HG03108 (cell line): ENCODE measurements at regions not wholly inside any gene's neighbourhood (a gene's known extent, or its start where the extent isn't known, plus 50 kb on each side); places are given as distances from the start of the nearest gene placed in this dataset.
"Not testable (repeated sequence)": the region's sequence is repeated elsewhere in the genome, so short reads cannot be mapped to it uniquely, and the experiment has no call there.

Experiments
- ATAC-seq: cut with Tn5 transposase; IDR thresholded peaks from one replicate; pipeline ENCODE4 v1.9.1; 2021; ENCODE audit warnings: moderate library complexity; ENCODE audit not compliant: unreplicated experiment

DNA sequence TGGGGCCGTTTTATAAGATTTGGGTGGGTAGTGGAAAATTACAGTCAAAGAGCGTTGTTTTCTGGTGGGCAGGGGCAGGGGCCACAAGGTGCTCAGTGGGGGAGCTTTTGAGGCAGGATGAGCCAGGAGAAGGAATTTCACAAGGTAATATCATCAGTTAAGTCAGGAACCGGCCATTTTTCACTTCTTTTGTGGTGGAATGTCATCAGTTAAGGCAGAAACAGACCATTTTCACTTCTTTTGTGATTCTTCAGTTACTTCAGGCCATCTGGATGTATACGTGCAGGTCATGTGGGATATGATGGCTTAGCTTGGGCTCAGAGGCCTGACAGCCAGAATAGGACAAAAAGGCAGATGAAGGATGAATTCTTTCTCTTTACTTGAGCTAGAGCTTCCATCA lies 477.3 kb upstream of the NUDT12 start:
- ATAC-seq, result not testable (repeated sequence)

- ATAC-seq, result not testable (repeated sequence)
Measured at GRCh38 chr5:104037136-104037535, 474.5 kb upstream of the NUDT12 start.

GRCh38 chr5:104033186-104033585 lies 470.6 kb upstream of the NUDT12 start:
- not testable (repeated sequence) for ATAC-seq

DNA sequence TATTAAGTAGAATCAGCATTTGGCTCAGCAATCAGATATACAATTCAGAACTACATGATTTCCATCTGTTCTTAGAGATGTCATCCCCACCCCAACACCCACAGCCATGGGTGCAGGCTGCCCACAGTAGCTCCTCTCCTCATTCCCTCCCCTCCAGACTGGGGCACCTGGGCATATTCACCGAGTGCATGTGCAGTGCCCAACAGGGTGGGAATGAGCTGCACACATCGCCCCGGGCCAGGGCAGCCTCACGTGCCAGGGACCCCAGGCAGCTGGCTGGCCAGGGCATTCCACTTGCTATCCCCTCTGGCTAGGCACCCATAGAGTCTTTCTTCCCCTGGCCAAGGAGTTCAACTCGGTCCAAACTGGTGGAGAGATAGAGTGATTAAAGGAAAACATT lies 461.9 kb upstream of the NUDT12 start:
- no peak for ATAC-seq

DNA sequence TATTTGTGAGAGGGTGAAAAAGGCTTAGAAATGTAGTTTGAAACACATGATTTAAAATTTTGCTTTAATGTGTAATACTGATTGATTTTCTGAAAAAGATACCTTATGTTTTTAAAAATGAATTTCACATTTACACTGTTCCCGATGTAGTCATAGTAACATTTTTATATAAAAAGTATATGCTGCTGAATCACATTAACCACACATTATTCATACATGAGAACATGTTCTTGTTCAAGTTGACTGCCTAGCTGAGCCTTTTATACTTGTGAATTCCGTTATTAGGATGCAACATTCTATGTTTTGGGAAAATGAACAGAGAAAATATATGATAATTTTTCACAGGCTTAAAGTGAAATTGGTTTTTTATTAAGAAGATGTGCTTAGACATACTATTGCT lies 461.1 kb upstream of the NUDT12 start:
- no peak for ATAC-seq

- no peak for ATAC-seq
Measured at GRCh38 chr5:104019956-104020355, 457.4 kb upstream of the NUDT12 start.

DNA sequence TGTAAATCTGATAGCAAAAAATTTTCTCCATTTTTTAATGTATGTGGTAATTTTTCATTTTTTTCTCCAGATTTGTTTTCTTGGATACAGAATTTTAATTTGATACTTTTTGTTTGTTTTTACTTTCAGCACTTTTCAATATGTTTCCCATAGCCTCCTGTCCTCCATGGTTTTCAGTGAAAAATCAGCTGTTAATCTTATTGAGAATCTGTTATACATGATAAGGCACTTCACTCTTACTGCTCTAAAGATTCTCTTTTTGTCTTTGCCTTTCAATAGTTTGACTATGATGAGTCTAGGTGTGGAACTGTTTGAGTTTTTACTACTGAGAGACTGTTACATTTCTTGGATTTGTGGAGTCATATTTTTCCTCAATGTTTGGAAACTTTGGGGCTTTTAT lies 455.7 kb upstream of the NUDT12 start:
- ATAC-seq, result no peak

- no peak for ATAC-seq
Measured at GRCh38 chr5:104016646-104017045, 454.1 kb upstream of the NUDT12 start.

GRCh38 chr5:104015765-104016164 lies 453.2 kb upstream of the NUDT12 start:
- ATAC-seq, result no peak

DNA sequence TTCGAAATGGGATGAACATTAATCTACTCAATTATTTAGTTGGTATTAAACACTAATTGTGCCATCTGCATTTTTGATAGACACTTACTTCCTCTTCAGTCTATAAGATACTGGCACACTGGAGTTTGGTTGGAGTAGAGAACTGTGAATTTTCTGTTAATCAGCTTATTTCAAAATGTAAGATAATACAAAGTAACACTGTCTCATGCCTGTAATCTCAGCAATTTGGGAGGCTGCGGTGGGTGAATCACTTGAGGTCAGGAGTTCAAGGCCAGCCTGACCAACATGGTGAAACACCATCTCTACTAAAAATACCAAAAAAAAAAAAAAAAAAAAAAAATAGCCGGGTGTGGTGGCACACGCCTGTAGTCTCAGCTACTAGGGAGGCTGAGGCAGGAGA lies 440.2 kb upstream of the NUDT12 start:
- not testable (repeated sequence) for ATAC-seq

DNA sequence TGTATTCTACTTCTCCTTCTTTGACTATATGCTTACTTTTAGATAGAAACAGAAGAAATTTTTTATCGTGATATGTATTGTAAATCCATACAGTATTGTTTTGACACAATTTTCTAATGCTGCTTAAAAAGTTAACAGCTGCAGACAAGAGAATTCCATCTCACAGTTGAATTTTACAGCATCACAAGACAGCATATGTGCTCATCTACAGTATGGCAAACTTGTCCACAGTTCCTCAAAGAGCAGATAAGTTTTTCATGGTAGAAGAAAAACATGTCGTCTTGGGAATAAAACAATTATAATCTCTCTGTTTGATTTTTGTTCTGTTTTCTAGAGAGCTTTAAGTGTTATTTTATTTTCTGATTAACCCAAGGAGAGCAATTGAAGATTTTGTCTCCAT lies 438.5 kb upstream of the NUDT12 start:
- no peak for ATAC-seq

DNA sequence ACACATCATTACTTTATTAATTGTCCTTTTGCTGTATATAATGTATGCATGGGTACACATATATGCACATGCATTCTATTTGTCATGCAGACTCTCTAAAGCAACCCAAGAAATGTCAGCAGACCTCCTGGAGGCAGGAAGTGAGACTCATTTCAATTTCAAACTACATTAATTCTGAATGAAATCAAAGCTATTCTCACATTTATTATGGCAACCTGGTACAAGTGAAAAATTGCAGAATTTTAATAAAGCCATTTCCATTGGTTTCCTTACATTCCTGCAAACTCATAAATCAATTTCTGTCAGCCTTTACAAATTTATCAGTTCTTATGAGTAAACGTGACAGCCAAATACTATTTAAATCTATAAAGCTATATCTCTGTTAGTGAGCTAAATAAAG lies 430.4 kb upstream of the NUDT12 start:
- ATAC-seq, result no peak

DNA sequence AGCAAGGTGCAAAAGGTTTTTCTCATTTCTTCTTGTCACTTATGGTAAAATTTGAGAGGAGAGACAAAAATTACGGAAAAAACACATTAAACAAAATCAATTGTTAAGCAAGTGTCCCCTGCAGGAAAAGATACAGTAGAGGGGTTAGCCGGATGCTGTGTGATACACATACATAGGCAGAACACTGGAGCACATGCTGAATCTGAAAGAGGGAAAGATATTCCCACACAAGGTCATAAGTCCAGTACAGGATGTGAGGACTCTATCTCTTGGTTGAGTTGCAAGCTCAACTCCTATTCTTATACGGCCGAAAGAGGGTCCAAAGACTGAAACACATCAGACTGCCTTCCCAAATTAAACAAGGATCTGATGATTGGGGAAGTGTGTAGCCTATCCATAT lies 427.5 kb upstream of the NUDT12 start:
- ATAC-seq, result no peak

GRCh38 chr5:103981592-103981991 lies 419.0 kb upstream of the NUDT12 start:
- ATAC-seq, result no peak

DNA sequence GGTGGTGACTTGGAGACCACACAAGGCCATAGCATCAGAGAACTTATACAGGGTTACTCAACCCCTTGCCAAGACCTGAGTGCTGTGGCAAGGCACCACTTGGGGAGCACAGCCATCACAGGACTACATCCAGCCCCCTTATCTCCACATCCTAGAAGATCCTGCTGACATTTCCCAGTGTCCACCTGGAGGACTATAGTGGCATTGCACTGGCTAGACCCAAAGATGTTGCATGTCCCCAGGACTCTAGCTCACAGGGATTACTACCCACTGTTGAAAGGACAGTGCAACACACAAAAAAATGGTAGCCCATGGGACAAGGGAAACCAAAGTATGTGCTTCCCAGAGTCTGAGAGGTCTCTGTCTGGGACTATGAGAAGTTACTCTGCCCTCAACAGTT lies 411.1 kb upstream of the NUDT12 start:
- no peak for ATAC-seq

- ATAC-seq, result not testable (repeated sequence)
Measured at GRCh38 chr5:103966295-103966694, 403.7 kb upstream of the NUDT12 start.

DNA sequence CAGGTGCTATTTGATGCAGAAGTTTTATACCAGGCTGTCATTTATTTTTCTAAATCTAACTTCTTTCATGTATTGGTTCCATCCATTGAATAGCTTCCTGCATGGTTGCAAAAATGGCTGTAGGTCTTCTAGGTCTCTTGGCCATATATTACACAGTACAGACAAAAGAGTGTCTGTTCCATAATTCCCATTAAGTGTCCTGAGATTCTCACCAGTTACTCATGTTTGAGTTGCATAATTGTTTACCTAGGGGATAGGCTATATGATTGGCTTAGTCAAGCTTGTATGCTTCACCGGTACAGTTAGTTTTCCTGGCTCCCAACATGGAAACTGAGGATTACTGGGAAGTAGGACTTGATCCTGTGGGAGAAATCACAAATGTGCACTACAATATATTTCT lies 399.4 kb upstream of the NUDT12 start:
- ATAC-seq, result no peak

DNA sequence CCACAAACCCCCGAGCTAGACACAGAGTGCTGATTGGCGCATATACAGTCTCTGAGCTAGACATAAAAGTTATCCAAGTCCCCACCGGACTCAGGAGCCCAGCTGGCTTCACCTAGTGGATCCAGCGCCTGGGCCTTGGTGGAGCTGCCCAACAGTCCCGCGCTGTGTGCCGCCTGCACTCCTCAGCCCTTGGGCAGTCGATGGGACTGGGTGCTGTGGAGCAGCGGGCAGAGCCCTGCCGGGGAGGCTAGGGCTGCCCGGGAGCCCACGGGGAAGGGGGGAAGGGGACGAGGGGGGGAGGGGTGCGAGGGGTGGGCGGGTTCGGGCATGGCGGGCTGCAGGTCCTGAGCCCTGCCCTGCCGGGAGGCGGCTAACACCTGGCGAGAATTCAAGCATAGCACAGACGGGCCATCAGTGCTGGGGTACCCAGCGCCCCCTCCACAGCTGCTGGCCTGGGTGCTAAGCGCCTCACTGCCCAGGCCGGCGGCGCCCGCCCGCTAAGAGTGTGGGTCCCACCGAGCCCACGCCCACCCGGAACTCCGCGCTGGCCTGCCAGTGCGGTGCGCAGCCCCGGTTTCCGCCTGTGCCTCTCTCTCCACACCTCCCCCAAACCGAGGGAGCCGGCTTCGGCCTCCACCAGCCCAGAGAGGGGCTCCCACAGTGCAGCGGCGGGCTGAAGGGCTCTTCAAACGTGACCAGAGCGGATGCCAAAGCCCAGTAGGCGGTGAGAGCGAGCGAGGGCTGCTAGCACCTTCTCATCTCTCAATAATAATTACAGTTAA lies 391.2 kb upstream of the NUDT12 start:
- ATAC-seq, result no peak

- no peak for ATAC-seq
Measured at GRCh38 chr5:103951776-103952175, 389.2 kb upstream of the NUDT12 start.

- ATAC-seq, result no peak
Measured at GRCh38 chr5:103943230-103943629, 380.6 kb upstream of the NUDT12 start.

- ATAC-seq, result no peak
Measured at GRCh38 chr5:103942587-103943186, 380.1 kb upstream of the NUDT12 start.

DNA sequence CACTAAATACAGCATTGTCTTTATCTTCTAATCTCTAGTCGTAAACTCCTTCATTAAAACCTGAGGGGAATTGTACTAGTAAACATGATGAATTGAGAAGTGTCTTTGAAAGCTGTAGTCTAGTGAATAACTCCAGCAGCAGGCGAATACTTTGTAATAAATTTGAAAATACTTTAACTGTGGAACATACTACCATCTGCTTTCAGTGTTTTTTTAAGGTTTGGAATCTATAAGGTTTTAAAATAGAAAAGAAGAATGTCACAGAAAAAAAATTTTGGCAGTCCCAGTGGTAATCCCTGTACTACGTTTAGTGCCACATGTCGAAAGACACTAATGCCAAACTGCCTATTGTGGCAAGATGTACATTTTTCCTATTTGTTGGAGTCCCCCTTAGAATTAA lies 379.0 kb upstream of the NUDT12 start:
- ATAC-seq, result no peak
